Right lung (tissue), 2 donors: ENCODE measurements at regions not wholly inside any gene's neighbourhood (a gene's known extent, or its start where the extent isn't known, plus 50 kb on each side); places are given as distances from the start of the nearest gene placed in this dataset.
"Not testable (repeated sequence)": the region's sequence is repeated elsewhere in the genome, so short reads cannot be mapped to it uniquely, and the experiment has no call there.

ENCODE experiments used
- DNase-seq, 2 donors: peaks; one replicate each; pipeline ENCODE4 v3.0.0-alpha.2; 2013

- DNase-seq, result no peak
Measured at GRCh38 chrX:22534643-22535042, 261.9 kb downstream of the CBLL2 start.

GRCh38 chrX:22536746-22537304 is 264.1 kb downstream of the CBLL2 start:
- DNase-seq, result no peak

- DNase-seq, result no peak
Measured at GRCh38 chrX:22538580-22538979, 265.9 kb downstream of the CBLL2 start.

GRCh38 chrX:22541926-22542325 is 269.2 kb downstream of the CBLL2 start:
- no peak for DNase-seq

GRCh38 chrX:22542641-22543040 is 269.9 kb downstream of the CBLL2 start:
- no peak for DNase-seq

- DNase-seq, result no peak
Measured at GRCh38 chrX:22559506-22559905, 286.8 kb downstream of the CBLL2 start.

GRCh38 chrX:22575161-22575845 is 302.6 kb downstream of the CBLL2 start:
- no peak for DNase-seq

- no peak for DNase-seq
Measured at GRCh38 chrX:22577181-22577580, 304.5 kb downstream of the CBLL2 start.

GRCh38 chrX:22585831-22586230 is 313.1 kb downstream of the CBLL2 start:
- DNase-seq, result no peak

GRCh38 chrX:22589845-22590244 is 317.1 kb downstream of the CBLL2 start:
- DNase-seq, result no peak

GRCh38 chrX:22594766-22595165 is 322.1 kb downstream of the CBLL2 start:
- no peak for DNase-seq

- DNase-seq, result no peak
Measured at GRCh38 chrX:22603060-22603459, 330.3 kb downstream of the CBLL2 start.

- not testable (repeated sequence) for DNase-seq
Measured at GRCh38 chrX:22609452-22609851, 336.7 kb downstream of the CBLL2 start.

GRCh38 chrX:22616867-22617266 is 344.2 kb downstream of the CBLL2 start:
- DNase-seq, result no peak

GRCh38 chrX:22627576-22627975 is 354.9 kb downstream of the CBLL2 start:
- DNase-seq, result no peak

- no peak for DNase-seq
Measured at GRCh38 chrX:22628275-22628674, 355.6 kb downstream of the CBLL2 start.

- DNase-seq, result no peak
Measured at GRCh38 chrX:22629105-22629725, 356.5 kb downstream of the CBLL2 start.

GRCh38 chrX:22634083-22634482 is 361.4 kb downstream of the CBLL2 start:
- DNase-seq, result no peak

GRCh38 chrX:22634751-22635150 is 362.0 kb downstream of the CBLL2 start:
- no peak for DNase-seq

GRCh38 chrX:22648281-22648680 is 351.5 kb upstream of the DDX53 start:
- DNase-seq, result no peak

- no peak for DNase-seq
Measured at GRCh38 chrX:22650691-22651090, 349.1 kb upstream of the DDX53 start.

- no peak for DNase-seq
Measured at GRCh38 chrX:22652596-22652995, 347.2 kb upstream of the DDX53 start.

- DNase-seq, result no peak
Measured at GRCh38 chrX:22660756-22661155, 339.0 kb upstream of the DDX53 start.

GRCh38 chrX:22662776-22663175 is 337.0 kb upstream of the DDX53 start:
- DNase-seq, result no peak
